PC-3 (cell line): ENCODE measurements at regions not wholly inside any gene's neighbourhood (a gene's known extent, or its start where the extent isn't known, plus 50 kb on each side); places are given as distances from the start of the nearest gene placed in this dataset.
A peak's percentile ranks its signal among the peaks of the same experiment; 100 is the strongest.

Experiments
- ATAC-seq: fragments of 200-7000 bp; cut with Tn5 transposase; 2 replicates; pipeline ENCODE4 v1.9.1; 2020; ENCODE audit warnings: mild to moderate bottlenecking, moderate library complexity
- BruUV-seq: library from RNA; stranded (reverse); fragments of 400-500 nt; replicated peaks from 2 replicates; lab custom pipeline; 2021; lab: Mats Ljungman, UMichigan
- CTCF ChIA-PET: fragments of 300-600 bp; sonication (Branson Sonifier 250); formaldehyde crosslinking; loops from one replicate; lab custom pipeline; 2022; ENCODE audit warnings: antibody characterized with exemption; lab: Charles Lee
- POLR2A ChIA-PET: fragments of 300-600 bp; sonication (Branson Sonifier 250); formaldehyde crosslinking; loops from one replicate; lab custom pipeline; 2022; ENCODE audit warnings: antibody characterized with exemption; ENCODE audit not compliant: unreplicated experiment; lab: Charles Lee
- DNase-seq: peaks from one replicate; pipeline ENCODE4 v3.0.0-alpha.2; 2015
- H2AFZ ChIP-seq: fragments of 300-600 bp; sonication (generic); 2 replicates; pipeline ENCODE4 v1.6.0; 2016; ENCODE audit warnings: antibody characterized with exemption, low read length
- H3F3A ChIP-seq: fragments of 300-600 bp; sonication (generic); one replicate; pipeline ENCODE4 v1.6.0; 2017; ENCODE audit warnings: antibody characterized with exemption, low read length, control low read depth, mild to moderate bottlenecking; ENCODE audit not compliant: unreplicated experiment
- H3K27ac ChIP-seq: fragments of 300-600 bp; sonication (generic); 2 replicates; pipeline ENCODE4 v1.5.1; 2016; ENCODE audit warnings: mild to moderate bottlenecking, low read length
- H3K27me3 ChIP-seq: fragments of 300-600 bp; sonication (generic); 2 replicates; pipeline ENCODE4 v1.6.1; 2016; ENCODE audit warnings: low read length, mixed read lengths
- H3K36me3 ChIP-seq: fragments of 300-600 bp; sonication (generic); 2 replicates; pipeline ENCODE4 v1.6.1; 2016; ENCODE audit warnings: low read depth, mixed run types, low read length, mixed read lengths
- H3K4me1 ChIP-seq: fragments of 300-600 bp; sonication (generic); 2 replicates; pipeline ENCODE4 v1.5.1; 2016; ENCODE audit warnings: low read length; ENCODE audit not compliant: insufficient read depth
- H3K4me2 ChIP-seq: fragments of 300-600 bp; sonication (generic); 2 replicates; pipeline ENCODE4 v1.6.0; 2016; ENCODE audit warnings: low read length
- H3K4me3 ChIP-seq: fragments of 300-600 bp; sonication (generic); 2 replicates; pipeline ENCODE4 v1.5.1; 2016; ENCODE audit warnings: mild to moderate bottlenecking, low read length, mixed read lengths
- H3K79me2 ChIP-seq: fragments of 300-600 bp; sonication (generic); 2 replicates; pipeline ENCODE4 v1.6.1; 2017; ENCODE audit warnings: low read length, mixed read lengths
- H3K9ac ChIP-seq: fragments of 300-600 bp; sonication (generic); 2 replicates; pipeline ENCODE4 v1.6.0; 2016; ENCODE audit warnings: mild to moderate bottlenecking, low read length
- H3K9me2 ChIP-seq: fragments of 300-600 bp; sonication (generic); replicated peaks from 2 replicates; pipeline ENCODE4 v1.6.1; 2016; ENCODE audit warnings: mixed run types, low read length, mixed read lengths
- H3K9me3 ChIP-seq: fragments of 300-600 bp; sonication (generic); 2 replicates; pipeline ENCODE4 v1.6.1; 2016; ENCODE audit warnings: low read length, mixed read lengths
- H4K20me1 ChIP-seq: fragments of 300-600 bp; sonication (generic); 2 replicates; pipeline ENCODE4 v1.6.1; 2016; ENCODE audit warnings: low read length, mixed read lengths
- CTCF ChIP-seq: fragments of 300-600 bp; sonication (generic); conservative IDR thresholded peaks from 2 replicates; pipeline ENCODE4 v1.5.1; 2017; ENCODE audit warnings: antibody characterized with exemption, low read depth, mild to moderate bottlenecking, low read length
- EZH2 ChIP-seq: fragments of 300-600 bp; sonication (generic); IDR thresholded peaks from one replicate; pipeline ENCODE4 v1.6.1; 2017; ENCODE audit warnings: antibody characterized with exemption, mild to moderate bottlenecking, low read length; ENCODE audit not compliant: unreplicated experiment
- EZH2phosphoT487 ChIP-seq: fragments of 300-600 bp; sonication (generic); IDR thresholded peaks from 2 replicates; pipeline ENCODE4 v1.6.1; 2018; ENCODE audit warnings: mild to moderate bottlenecking, antibody characterized with exemption, low read length, borderline replicate concordance
- intact Hi-C: fragments of 100-400 bp; cut with micrococcal nuclease; formaldehyde crosslinking; loops from 2 replicates; pipeline ENCODE4 v1.9.0; 2023

- CTCF ChIA-PET, result no interaction called here
- Histone ChIP-seq H3K36me3 (no peaks in the 10 kb centered on the region), H3K4me3 (no peak overlapping the region), H3K9me2 (no peaks in the 10 kb centered on the region), H2AFZ (no peak overlapping the region), H4K20me1 (no peaks in the 10 kb centered on the region), H3K27me3 (no peaks in the 10 kb centered on the region), H3K27ac (no peak overlapping the region), H3K79me2 (no peaks in the 10 kb centered on the region), H3F3A (no peaks in the 10 kb centered on the region), H3K4me1 (no peaks in the 10 kb centered on the region), H3K4me2 (no peak overlapping the region), H3K9me3 (peaks cover 3% of the 10 kb centered on the region; the same call in 1 of the 2 replicates), H3K9ac (no peak overlapping the region)
- DNase-seq (no peak), ATAC-seq (no peak)
- POLR2A ChIA-PET, result no interaction called here
- TF ChIP-seq EZH2 (no peak), CTCF (no peak)
- BruUV-seq, result no TSS peak
- intact Hi-C loops, result no loop called here
Measured at GRCh38 chr21:24832961-24833360, 774.3 kb downstream of the MRPL39 start.

- ATAC-seq, result no peak
- Histone ChIP-seq H3K9me2 (no peaks in the 10 kb centered on the region), H3K79me2 (no peaks in the 10 kb centered on the region), H3K4me1 (no peaks in the 10 kb centered on the region), H3K9ac (no peak overlapping the region), H4K20me1 (no peaks in the 10 kb centered on the region), H2AFZ (peak overlapping the region; percentile 58), H3K36me3 (no peaks in the 10 kb centered on the region), H3K9me3 (no peaks in the 10 kb centered on the region), H3K27ac (no peak overlapping the region), H3K27me3 (no peaks in the 10 kb centered on the region), H3K4me2 (no peak overlapping the region), H3F3A (no peaks in the 10 kb centered on the region), H3K4me3 (no peak overlapping the region)
- DNase-seq, result no peak
- BruUV-seq, result no TSS peak
- CTCF ChIA-PET, result no interaction called here
- POLR2A ChIA-PET, result no interaction called here
- TF ChIP-seq EZH2phosphoT487, result no peak
- no peak for TF ChIP-seq EZH2
- no peak for TF ChIP-seq CTCF
- intact Hi-C loops, result no loop called here
Measured at GRCh38 chr21:24829397-24829796, 777.9 kb downstream of the MRPL39 start.

- H3K27ac ChIP-seq, result no peak overlapping the region
- H3F3A ChIP-seq, result no peaks in the 10 kb centered on the region
- TF ChIP-seq CTCF (no peak), EZH2 (no peak), EZH2phosphoT487 (no peak)
- H3K27me3 ChIP-seq, result no peaks in the 10 kb centered on the region
- no peaks in the 10 kb centered on the region for H3K36me3 ChIP-seq
- H3K4me1 ChIP-seq, result no peaks in the 10 kb centered on the region
- no peak overlapping the region for H3K4me2 ChIP-seq
- H2AFZ ChIP-seq, result no peak overlapping the region
- ChIA-PET CTCF (no interaction called here), POLR2A (no interaction called here)
- BruUV-seq, result no TSS peak
- intact Hi-C loops, result no loop called here
- no peak overlapping the region for H3K9ac ChIP-seq
- H3K79me2 ChIP-seq, result no peaks in the 10 kb centered on the region
- no peaks in the 10 kb centered on the region for H4K20me1 ChIP-seq
- H3K4me3 ChIP-seq, result no peak overlapping the region
- ATAC-seq, result no peak
- DNase-seq, result no peak
- H3K9me3 ChIP-seq, result no peaks in the 10 kb centered on the region
- no peaks in the 10 kb centered on the region for H3K9me2 ChIP-seq
Measured at GRCh38 chr21:24826822-24827221, 780.5 kb downstream of the MRPL39 start.
